ENCODE measurements at regions not wholly inside any gene's neighbourhood (a gene's known extent, or its start where the extent isn't known, plus 50 kb on each side); places are given as distances from the start of the nearest gene placed in this dataset.

DNA sequence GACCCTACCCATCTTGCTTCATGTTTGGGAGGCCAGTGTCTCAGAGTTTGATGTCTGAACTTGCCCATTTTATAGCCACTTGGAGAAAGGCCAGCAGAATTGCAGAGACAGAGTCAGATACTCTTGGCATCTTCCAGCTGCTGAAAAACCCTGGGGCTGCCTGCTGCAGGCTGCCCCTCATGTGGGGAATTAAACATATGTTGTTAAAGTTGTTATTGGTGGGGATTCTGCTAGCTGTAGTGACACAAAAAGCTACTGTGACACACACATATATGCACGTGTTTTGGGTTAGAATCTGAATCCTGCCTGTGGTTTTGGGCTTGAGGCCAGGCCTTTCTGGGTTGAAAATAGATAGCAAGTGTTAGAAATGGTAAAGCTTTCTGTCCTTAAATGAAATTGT, 1288.4 kb downstream of the AACS start:
- Histone ChIP-seq H3K27ac (ENCODE audit: low read depth in 2 of 2, low read length in 1 of 2) (no peak overlapping the region), H3K9me3 (ENCODE audit: control insufficient read depth in 2 of 2, insufficient read depth in 1 of 2, low read depth in 1 of 2, low read length in 1 of 2) (peaks cover 3 to 5% of the 10 kb centered on the region in 2 donors), H3K4me1 (ENCODE audit: control insufficient read depth in 2 of 2, insufficient read depth in 2 of 2, low read length in 1 of 2) (no peaks in the 10 kb centered on the region), H3K4me3 (ENCODE audit: low read depth in 1 of 2, low read length in 2 of 2) (no peak overlapping the region), H3K27me3 (ENCODE audit: control insufficient read depth in 1 of 2, insufficient read depth in 2 of 2, low read length in 2 of 2) (no peaks in the 10 kb centered on the region), H3K36me3 (ENCODE audit: control insufficient read depth in 2 of 2, insufficient read depth in 2 of 2, low read length in 1 of 2) (no peaks in the 10 kb centered on the region)
- 14 to 25% methylated on average over 1 of the region's 1 CpG for WGBS, 2 donors

DNA sequence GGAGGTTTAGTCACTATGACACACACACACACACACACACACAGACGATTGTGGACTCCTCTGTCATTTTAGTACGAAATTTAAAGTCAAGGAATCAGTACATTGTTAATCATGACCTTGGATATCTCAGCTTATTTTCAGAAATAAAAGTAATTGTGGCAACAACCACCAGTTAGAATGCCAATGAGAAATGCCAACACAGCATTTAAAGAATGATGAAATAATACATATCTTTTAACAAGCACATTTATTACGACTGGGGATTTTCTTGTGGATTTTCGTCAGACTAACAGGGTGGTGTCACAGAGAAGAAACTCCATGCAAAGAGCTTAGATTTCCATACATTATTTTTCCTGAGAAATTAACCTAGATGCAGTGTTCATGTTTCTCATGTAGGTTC, 1289.4 kb downstream of the AACS start:
- H3K4me1 ChIP-seq (ENCODE audit: control insufficient read depth in 2 of 2, insufficient read depth in 2 of 2, low read length in 1 of 2), result no peaks in the 10 kb centered on the region
- H3K27me3 ChIP-seq (ENCODE audit: control insufficient read depth in 1 of 2, insufficient read depth in 2 of 2, low read length in 2 of 2), result no peaks in the 10 kb centered on the region
- no peak overlapping the region for H3K27ac ChIP-seq (ENCODE audit: low read depth in 2 of 2, low read length in 1 of 2)
- peaks cover 3 to 5% of the 10 kb centered on the region in 2 donors for H3K9me3 ChIP-seq (ENCODE audit: control insufficient read depth in 2 of 2, insufficient read depth in 1 of 2, low read depth in 1 of 2, low read length in 1 of 2)
- no peaks in the 10 kb centered on the region for H3K36me3 ChIP-seq (ENCODE audit: control insufficient read depth in 2 of 2, insufficient read depth in 2 of 2, low read length in 1 of 2)
- no peak overlapping the region for H3K4me3 ChIP-seq (ENCODE audit: low read depth in 1 of 2, low read length in 2 of 2)
- 54 to 68% methylated on average over 4 of the region's 4 CpGs for WGBS, 2 donors

DNA sequence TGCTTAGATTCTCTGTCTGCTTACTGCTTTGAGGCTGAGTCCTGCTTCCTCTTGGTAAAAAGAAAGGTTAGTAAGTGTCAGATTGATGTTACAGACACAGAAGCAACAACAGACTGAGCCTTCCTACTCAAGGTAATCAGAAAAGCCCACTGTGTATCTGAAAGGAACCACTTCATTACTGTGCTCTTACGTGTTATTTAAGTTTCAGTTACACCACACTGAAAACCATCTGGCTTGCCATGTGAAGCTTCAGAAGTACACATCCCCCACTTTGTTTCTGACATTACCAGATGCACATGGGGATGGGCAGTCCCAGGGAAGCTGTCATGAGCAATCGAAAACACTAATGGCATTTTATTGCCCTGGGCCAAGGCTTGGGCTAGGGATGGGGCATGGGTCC, 1290.1 kb downstream of the AACS start:
- Histone ChIP-seq H3K36me3 (ENCODE audit: control insufficient read depth in 2 of 2, insufficient read depth in 2 of 2, low read length in 1 of 2) (no peaks in the 10 kb centered on the region), H3K27me3 (ENCODE audit: control insufficient read depth in 1 of 2, insufficient read depth in 2 of 2, low read length in 2 of 2) (no peaks in the 10 kb centered on the region), H3K27ac (ENCODE audit: low read depth in 2 of 2, low read length in 1 of 2) (no peak overlapping the region), H3K9me3 (ENCODE audit: control insufficient read depth in 2 of 2, insufficient read depth in 1 of 2, low read depth in 1 of 2, low read length in 1 of 2) (peaks cover 3 to 5% of the 10 kb centered on the region in 2 donors), H3K4me3 (ENCODE audit: low read depth in 1 of 2, low read length in 2 of 2) (no peak overlapping the region), H3K4me1 (ENCODE audit: control insufficient read depth in 2 of 2, insufficient read depth in 2 of 2, low read length in 1 of 2) (no peaks in the 10 kb centered on the region)
- 82 to 92% methylated on average over 2 of the region's 2 CpGs for WGBS, 2 donors

DNA sequence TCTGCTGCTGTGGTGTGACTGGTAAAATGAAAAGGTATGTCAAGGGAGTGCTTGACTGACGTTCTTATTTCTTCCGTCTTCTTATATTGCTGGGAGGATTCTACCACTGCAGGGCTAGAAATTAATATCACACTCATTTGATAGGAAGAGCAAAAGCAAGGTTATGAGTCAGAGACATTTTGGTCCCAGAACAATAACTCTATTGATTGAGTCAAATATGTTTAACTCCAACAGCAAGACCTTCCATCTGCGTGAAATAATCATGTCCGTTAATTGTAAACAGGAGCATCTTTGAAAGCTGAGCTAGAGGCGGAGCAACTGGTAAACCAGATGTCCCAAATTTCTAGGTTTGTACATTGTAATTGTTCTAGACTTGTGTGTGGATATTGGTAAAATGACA, 1293.6 kb downstream of the AACS start:
- 82 to 84% methylated on average over 5 of the region's 5 CpGs for WGBS, 2 donors
- Histone ChIP-seq H3K36me3 (ENCODE audit: control insufficient read depth in 2 of 2, insufficient read depth in 2 of 2, low read length in 1 of 2) (no peaks in the 10 kb centered on the region), H3K27ac (ENCODE audit: low read depth in 2 of 2, low read length in 1 of 2) (no peak overlapping the region), H3K4me3 (ENCODE audit: low read depth in 1 of 2, low read length in 2 of 2) (no peak overlapping the region), H3K27me3 (ENCODE audit: control insufficient read depth in 1 of 2, insufficient read depth in 2 of 2, low read length in 2 of 2) (no peaks in the 10 kb centered on the region), H3K9me3 (ENCODE audit: control insufficient read depth in 2 of 2, insufficient read depth in 1 of 2, low read depth in 1 of 2, low read length in 1 of 2) (peaks cover 0 to 2% of the 10 kb centered on the region in 2 donors), H3K4me1 (ENCODE audit: control insufficient read depth in 2 of 2, insufficient read depth in 2 of 2, low read length in 1 of 2) (no peaks in the 10 kb centered on the region)

DNA sequence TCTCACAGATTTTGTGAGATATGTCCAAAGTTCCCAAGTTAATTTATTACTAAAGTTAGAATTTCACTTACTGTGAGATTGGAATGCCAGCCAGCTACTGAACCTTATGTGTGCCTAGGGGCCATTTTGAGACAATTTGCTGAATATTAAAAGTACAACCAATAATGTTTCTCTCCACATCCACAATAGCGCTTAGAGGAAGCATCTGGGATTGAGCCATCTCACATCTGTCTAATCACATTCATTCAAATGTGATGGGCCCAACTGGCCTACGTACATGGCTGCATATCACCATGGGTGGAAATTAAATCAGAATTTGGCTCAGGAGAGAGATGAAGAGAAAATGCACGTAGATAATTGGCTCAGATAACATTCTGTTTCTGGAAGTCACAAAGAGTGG, 1294.0 kb downstream of the AACS start:
- no peaks in the 10 kb centered on the region for H3K36me3 ChIP-seq (ENCODE audit: control insufficient read depth in 2 of 2, insufficient read depth in 2 of 2, low read length in 1 of 2)
- no peaks in the 10 kb centered on the region for H3K27me3 ChIP-seq (ENCODE audit: control insufficient read depth in 1 of 2, insufficient read depth in 2 of 2, low read length in 2 of 2)
- no peaks in the 10 kb centered on the region for H3K4me1 ChIP-seq (ENCODE audit: control insufficient read depth in 2 of 2, insufficient read depth in 2 of 2, low read length in 1 of 2)
- WGBS, 2 donors, result 74 to 85% methylated on average over 3 of the region's 3 CpGs
- H3K9me3 ChIP-seq (ENCODE audit: control insufficient read depth in 2 of 2, insufficient read depth in 1 of 2, low read depth in 1 of 2, low read length in 1 of 2), result peaks cover 0 to 2% of the 10 kb centered on the region in 2 donors
- no peak overlapping the region for H3K4me3 ChIP-seq (ENCODE audit: low read depth in 1 of 2, low read length in 2 of 2)
- H3K27ac ChIP-seq (ENCODE audit: low read depth in 2 of 2, low read length in 1 of 2), result no peak overlapping the region

DNA sequence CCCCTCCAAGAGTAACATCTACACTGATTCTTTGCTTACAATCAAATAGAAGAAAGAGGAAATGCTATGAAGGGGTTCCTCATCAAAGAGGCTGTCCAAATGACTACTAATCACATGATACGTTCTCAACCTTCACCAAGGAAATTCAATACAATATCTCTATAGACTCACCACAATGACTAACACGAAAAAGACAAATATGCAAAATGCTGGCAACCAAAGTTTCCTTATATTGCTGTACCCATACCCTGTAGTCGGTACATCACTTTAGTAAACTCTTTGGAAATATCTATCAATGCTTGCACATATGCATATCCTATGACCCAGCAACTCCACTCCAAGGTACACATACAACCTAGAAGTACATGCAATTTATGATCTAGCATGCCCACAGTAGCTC, 1296.6 kb downstream of the AACS start:
- H3K4me3 ChIP-seq (ENCODE audit: low read depth in 1 of 2, low read length in 2 of 2), result no peak overlapping the region
- H3K27me3 ChIP-seq (ENCODE audit: control insufficient read depth in 1 of 2, insufficient read depth in 2 of 2, low read length in 2 of 2), result no peaks in the 10 kb centered on the region
- 84 to 87% methylated on average over 3 of the region's 3 CpGs for WGBS, 2 donors
- no peak overlapping the region for H3K27ac ChIP-seq (ENCODE audit: low read depth in 2 of 2, low read length in 1 of 2)
- peaks cover 0 to 2% of the 10 kb centered on the region in 2 donors for H3K9me3 ChIP-seq (ENCODE audit: control insufficient read depth in 2 of 2, insufficient read depth in 1 of 2, low read depth in 1 of 2, low read length in 1 of 2)
- H3K36me3 ChIP-seq (ENCODE audit: control insufficient read depth in 2 of 2, insufficient read depth in 2 of 2, low read length in 1 of 2), result no peaks in the 10 kb centered on the region
- no peaks in the 10 kb centered on the region for H3K4me1 ChIP-seq (ENCODE audit: control insufficient read depth in 2 of 2, insufficient read depth in 2 of 2, low read length in 1 of 2)

DNA sequence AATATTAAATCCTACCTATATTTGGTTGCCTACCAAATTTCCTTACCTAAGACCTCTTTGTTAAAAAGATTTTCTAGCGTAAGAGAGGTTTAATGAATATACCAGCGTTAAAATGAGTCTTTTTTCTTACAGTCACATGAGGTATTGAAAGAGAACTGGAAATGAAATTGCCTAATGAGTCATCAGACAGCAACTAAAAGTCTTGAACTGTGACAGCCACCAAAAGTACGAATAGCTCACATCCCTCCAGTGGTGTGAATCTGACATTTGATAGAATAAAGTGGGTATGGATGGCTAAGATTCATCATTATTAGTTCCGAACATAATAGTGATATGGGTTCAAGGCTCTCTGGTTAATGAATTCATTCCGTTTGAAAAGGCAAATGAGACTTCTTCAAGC, 1297.3 kb downstream of the AACS start:
- Histone ChIP-seq H3K27ac (ENCODE audit: low read depth in 2 of 2, low read length in 1 of 2) (no peak overlapping the region), H3K36me3 (ENCODE audit: control insufficient read depth in 2 of 2, insufficient read depth in 2 of 2, low read length in 1 of 2) (no peaks in the 10 kb centered on the region), H3K4me3 (ENCODE audit: low read depth in 1 of 2, low read length in 2 of 2) (no peak overlapping the region), H3K9me3 (ENCODE audit: control insufficient read depth in 2 of 2, insufficient read depth in 1 of 2, low read depth in 1 of 2, low read length in 1 of 2) (peaks cover 0 to 2% of the 10 kb centered on the region in 2 donors), H3K27me3 (ENCODE audit: control insufficient read depth in 1 of 2, insufficient read depth in 2 of 2, low read length in 2 of 2) (no peaks in the 10 kb centered on the region), H3K4me1 (ENCODE audit: control insufficient read depth in 2 of 2, insufficient read depth in 2 of 2, low read length in 1 of 2) (no peaks in the 10 kb centered on the region)
- WGBS, 2 donors, result 74 to 79% methylated on average over 5 of the region's 5 CpGs

DNA sequence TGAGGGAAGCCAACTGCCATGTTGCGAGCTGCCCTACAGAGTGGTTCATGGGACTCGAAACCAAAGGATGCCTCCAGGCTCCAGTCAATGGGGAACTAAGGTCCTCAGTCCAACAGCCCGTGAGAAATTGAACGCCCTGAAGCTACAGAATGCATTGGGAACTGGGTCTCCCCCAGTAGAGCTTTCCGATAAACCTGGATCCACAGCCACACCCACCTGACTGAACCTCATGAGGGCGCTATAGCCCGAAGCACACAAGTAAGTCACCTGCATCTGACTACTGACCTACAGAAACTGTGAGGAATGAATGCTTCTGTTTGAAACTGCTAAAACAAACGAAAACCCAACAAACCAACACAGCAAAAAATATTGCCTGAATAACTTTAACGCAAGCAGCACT, 1297.7 kb downstream of the AACS start:
- Histone ChIP-seq H3K4me1 (ENCODE audit: control insufficient read depth in 2 of 2, insufficient read depth in 2 of 2, low read length in 1 of 2) (no peaks in the 10 kb centered on the region), H3K27ac (ENCODE audit: low read depth in 2 of 2, low read length in 1 of 2) (no peak overlapping the region), H3K4me3 (ENCODE audit: low read depth in 1 of 2, low read length in 2 of 2) (no peak overlapping the region), H3K36me3 (ENCODE audit: control insufficient read depth in 2 of 2, insufficient read depth in 2 of 2, low read length in 1 of 2) (no peaks in the 10 kb centered on the region), H3K27me3 (ENCODE audit: control insufficient read depth in 1 of 2, insufficient read depth in 2 of 2, low read length in 2 of 2) (no peaks in the 10 kb centered on the region), H3K9me3 (ENCODE audit: control insufficient read depth in 2 of 2, insufficient read depth in 1 of 2, low read depth in 1 of 2, low read length in 1 of 2) (peaks cover 0 to 2% of the 10 kb centered on the region in 2 donors)
- 63 to 71% methylated on average over 9 of the region's 9 CpGs for WGBS, 2 donors

DNA sequence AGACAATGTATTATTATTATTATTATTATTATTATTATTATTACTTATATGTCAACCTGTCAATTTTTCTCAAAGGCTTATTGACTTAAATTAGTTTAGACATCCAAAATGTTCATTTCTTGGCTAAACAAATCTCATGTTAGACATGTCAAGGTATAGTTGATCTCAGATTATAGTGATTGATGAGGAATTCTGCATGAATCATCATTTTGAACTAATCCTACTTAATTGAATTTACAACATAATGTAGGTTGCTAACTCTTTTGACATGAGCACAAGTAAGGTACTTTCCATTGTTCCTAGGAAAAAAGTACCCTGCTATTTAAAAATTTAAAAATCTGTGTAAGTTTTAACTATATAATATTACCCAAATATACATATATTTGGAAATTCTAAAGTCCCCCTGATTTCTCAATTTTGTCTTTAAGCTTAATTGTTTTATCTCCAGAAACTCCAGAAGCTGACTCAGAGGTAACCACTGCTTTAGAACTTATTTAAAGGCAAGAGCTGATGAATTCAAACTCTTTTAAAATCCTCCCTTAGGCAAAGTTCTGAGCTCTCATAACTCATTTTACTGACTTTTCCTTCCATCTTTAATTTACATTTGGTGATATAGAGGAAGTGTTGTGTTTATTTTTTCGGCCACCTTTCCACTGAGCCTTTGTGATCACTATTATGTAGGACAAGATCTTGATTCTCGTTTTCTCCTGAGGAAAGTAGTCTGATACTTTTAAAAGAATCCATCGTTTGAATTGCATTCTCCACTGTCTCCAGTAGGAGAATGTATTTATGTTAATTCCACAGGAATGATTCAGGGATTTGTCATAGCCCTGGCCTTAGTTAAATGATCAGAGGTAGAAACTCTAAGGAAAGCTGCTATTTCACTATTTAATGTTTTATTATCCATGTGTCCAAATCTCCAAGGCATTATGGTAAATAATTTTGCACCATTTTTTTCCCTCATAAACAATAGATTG, 1304.5 kb downstream of the AACS start:
- Histone ChIP-seq H3K4me3 (ENCODE audit: low read depth in 1 of 2, low read length in 2 of 2) (no peak overlapping the region), H3K4me1 (ENCODE audit: control insufficient read depth in 2 of 2, insufficient read depth in 2 of 2, low read length in 1 of 2) (no peaks in the 10 kb centered on the region), H3K27me3 (ENCODE audit: control insufficient read depth in 1 of 2, insufficient read depth in 2 of 2, low read length in 2 of 2) (no peaks in the 10 kb centered on the region), H3K36me3 (ENCODE audit: control insufficient read depth in 2 of 2, insufficient read depth in 2 of 2, low read length in 1 of 2) (no peaks in the 10 kb centered on the region), H3K27ac (ENCODE audit: low read depth in 2 of 2, low read length in 1 of 2) (no peak overlapping the region), H3K9me3 (ENCODE audit: control insufficient read depth in 2 of 2, insufficient read depth in 1 of 2, low read depth in 1 of 2, low read length in 1 of 2) (no peaks in the 10 kb centered on the region)
- 26 to 37% methylated on average over 3 of the region's 3 CpGs for WGBS, 2 donors

DNA sequence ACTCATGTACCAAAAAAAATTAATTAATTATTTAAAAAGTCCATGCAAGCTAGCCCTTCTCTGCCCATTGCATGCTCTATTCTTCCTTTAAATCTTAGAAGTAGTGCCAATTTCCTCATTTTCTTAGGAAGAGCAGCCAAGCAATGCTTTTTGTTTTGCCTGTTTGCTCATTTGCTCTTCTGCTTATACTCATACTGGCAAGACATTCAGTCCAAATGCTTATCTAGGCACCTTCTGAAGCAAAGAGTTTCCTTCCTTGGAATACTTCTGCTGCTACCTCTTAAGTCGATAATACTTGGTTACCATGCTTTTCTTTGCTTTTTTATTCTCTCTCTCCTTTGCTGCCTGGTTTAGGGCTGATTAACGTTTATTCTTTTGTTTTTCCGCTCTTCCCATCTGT, 1318.3 kb downstream of the AACS start:
- Histone ChIP-seq H3K36me3 (ENCODE audit: control insufficient read depth in 2 of 2, insufficient read depth in 2 of 2, low read length in 1 of 2) (no peaks in the 10 kb centered on the region), H3K4me3 (ENCODE audit: low read depth in 1 of 2, low read length in 2 of 2) (no peak overlapping the region), H3K9me3 (ENCODE audit: control insufficient read depth in 2 of 2, insufficient read depth in 1 of 2, low read depth in 1 of 2, low read length in 1 of 2) (no peaks in the 10 kb centered on the region), H3K27me3 (ENCODE audit: control insufficient read depth in 1 of 2, insufficient read depth in 2 of 2, low read length in 2 of 2) (no peaks in the 10 kb centered on the region), H3K4me1 (ENCODE audit: control insufficient read depth in 2 of 2, insufficient read depth in 2 of 2, low read length in 1 of 2) (no peaks in the 10 kb centered on the region), H3K27ac (ENCODE audit: low read depth in 2 of 2, low read length in 1 of 2) (no peak overlapping the region)
- 52 to 57% methylated on average over 3 of the region's 3 CpGs for WGBS, 2 donors
